ENCODE measurements at regions not wholly inside any gene's neighbourhood (a gene's known extent, or its start where the extent isn't known, plus 50 kb on each side); places are given as distances from the start of the nearest gene placed in this dataset.

DNA sequence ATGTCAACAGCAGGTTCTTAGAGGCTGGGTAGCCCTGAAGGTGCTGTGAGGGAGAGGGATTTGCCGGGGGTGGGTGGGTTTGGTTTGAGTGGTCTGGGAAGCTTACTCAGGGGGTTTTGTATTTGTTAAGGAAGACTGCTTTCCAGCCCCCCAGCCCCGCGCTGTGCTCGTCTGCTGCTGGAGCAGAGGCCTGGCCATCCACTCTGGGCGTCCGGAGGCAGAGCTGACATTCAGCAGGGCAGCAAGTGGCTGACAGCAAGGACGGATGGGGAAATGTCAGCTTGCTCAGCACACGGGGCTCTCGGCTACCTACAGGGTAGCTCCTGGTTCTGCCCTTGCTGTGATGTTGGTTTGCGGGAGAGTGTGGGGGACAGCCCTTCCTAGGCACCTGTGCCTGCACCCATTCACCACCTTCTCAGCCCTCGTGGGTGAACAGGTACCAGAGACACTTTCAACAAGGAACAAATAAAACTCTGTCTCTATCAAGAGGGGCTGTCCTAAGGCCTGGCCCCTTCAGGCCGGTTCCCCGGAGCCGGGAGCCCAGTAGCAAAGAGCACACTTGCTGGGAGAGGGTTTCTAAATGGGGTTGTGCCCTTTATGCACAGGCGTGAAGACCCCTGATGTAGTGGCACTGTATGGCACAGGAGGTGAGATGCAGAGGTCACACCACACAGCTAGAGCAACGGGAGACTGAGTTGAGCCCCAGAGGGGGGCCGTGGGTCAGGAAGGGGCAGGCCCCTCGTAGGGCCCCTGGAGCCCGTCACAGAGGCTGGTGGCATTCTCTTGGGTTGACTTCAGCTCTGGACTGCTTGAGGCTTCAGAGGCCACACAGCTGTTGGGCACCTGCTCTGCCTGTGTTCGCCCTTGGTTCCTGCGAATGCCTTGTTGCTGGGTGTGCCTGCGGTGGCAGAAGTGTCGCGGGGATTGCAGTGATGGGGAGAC is 72.2 kb upstream of the SHH start:
- H3K4me3 Mint-ChIP-seq, result no peak overlapping the region

DNA sequence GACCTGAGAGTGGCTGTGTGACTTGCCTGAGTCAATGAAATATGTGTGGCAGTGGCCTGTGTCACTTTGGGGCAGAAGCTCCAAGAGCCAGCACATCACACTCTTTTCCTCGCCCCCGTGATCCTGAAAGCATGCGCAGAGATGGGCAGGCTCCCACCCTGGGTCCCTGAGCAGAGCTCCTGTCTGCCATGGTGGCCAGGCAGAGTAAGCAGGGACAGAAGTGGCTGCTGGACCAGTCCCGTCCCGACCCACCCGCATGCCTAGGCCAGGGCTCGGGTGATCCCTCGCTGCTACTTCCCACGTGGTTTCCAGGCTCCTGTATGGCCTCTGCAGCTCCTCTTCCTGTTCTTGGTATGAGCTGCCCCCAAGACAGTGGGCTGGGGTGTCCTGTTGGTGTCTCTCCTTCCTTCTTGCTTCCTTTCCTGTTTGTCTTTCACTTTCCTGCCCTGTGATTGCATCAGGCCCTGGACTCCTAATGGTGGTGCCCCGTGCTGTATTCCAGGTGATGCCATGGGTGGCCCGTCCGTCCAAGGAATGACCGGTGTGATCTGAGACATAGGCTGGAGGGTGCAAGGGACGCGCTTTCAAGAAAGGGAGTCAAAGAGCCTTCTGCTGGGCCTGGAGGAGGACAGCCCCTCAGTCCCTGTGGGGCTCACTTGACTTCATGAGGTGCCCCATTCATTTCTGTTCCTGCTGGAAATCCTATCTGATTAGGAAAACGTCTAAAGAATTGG is 71.4 kb upstream of the SHH start:
- Mint-ChIP-seq H3K4me1 (peaks cover 5% of the 10 kb centered on the region), H3K4me3 (no peak overlapping the region), H3K36me3 (ENCODE audit: low read depth) (peaks cover 2% of the 10 kb centered on the region), H3K27ac (no peak overlapping the region), H3K27me3 (peaks cover 39% of the 10 kb centered on the region)
- no peaks in the 10 kb centered on the region for H3K9me3 ChIP-seq (ENCODE audit: control insufficient read depth, low read length, poor library complexity, severe bottlenecking)
- DNase-seq (no peak), ATAC-seq (no peak)

More for the DNA sequence above, 72.2 kb upstream of the SHH start:
- DNase-seq, result no peak
- Mint-ChIP-seq H3K36me3 (ENCODE audit: low read depth) (peaks cover 2% of the 10 kb centered on the region), H3K27ac (no peak overlapping the region), H3K4me1 (peaks cover 5% of the 10 kb centered on the region), H3K27me3 (peaks cover 39% of the 10 kb centered on the region)
- no peaks in the 10 kb centered on the region for H3K9me3 ChIP-seq (ENCODE audit: control insufficient read depth, low read length, poor library complexity, severe bottlenecking)
- ATAC-seq, result no peak

DNA sequence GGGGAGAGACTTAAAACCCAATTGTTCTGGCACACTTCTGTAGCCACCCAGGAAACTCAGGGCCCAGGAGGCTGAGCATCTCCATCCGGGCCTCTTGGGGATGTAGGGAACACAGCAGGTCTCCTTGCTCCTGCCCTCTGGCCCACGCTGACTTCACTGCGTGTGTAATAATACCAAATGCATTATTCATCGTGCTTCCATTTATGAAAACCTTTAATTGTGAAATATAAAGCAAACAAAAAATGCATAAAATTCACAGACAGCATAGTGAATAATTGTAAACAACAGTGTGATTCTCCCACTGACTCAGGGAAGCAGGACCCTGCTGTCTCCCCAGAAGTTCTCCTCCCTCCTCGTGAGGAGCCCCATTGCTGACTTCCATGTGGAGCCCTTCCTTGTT is 70.3 kb upstream of the SHH start:
- DNase-seq, result no peak
- peaks cover 5% of the 10 kb centered on the region for H3K4me1 Mint-ChIP-seq
- H3K27me3 Mint-ChIP-seq, result peaks cover 35% of the 10 kb centered on the region
- no peak overlapping the region for H3K4me3 Mint-ChIP-seq
- ATAC-seq, result no peak
- peaks cover 2% of the 10 kb centered on the region for H3K36me3 Mint-ChIP-seq (ENCODE audit: low read depth)
- H3K27ac Mint-ChIP-seq, result no peak overlapping the region
- H3K9me3 ChIP-seq (ENCODE audit: control insufficient read depth, low read length, poor library complexity, severe bottlenecking), result no peaks in the 10 kb centered on the region

DNA sequence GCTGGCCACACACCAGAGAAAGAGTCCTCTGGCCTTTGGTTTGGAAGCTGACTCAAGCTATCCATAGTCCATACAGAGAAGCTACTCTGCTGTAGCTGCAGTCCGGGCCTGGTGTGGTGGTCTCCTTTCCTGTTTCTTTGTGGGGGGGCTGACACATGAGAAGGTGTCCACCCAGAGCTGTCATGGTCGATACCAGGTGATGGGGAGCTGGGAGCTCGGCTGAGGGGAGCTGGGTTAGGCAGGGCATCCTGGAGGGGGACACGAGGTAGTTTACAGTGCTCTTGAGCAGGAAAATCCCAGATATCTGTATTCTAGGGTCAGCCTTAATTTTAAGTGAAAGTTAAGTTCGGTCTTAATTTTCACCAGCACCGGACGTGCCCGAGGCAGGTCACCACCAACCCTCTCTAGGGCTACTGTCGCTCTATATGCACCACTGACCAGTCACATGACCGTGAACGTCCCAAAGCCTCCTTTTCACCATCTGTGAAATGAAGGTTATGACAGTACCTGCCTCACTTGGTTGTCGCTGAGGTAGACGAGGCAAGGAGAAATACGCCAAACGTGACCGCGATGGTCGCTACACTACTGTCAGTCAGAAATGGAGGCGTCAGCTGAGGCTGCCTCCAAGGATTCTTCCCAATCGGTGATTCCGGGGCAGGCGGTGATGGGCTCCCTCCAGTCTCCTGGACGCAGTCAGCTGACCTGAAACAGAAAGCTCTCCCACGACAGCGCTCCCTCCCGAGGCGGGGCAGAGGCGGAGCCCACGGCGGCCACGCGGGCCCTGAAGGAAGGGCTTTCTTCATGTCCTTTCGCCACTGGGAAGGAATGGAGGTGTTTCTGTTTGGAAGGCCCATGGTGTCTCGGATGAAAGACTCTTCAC is 69.4 kb upstream of the SHH start:
- Mint-ChIP-seq H3K27ac (no peak overlapping the region), H3K4me1 (peaks cover 5% of the 10 kb centered on the region), H3K27me3 (peaks cover 34% of the 10 kb centered on the region), H3K36me3 (ENCODE audit: low read depth) (peaks cover 2% of the 10 kb centered on the region), H3K4me3 (no peak overlapping the region)
- no peaks in the 10 kb centered on the region for H3K9me3 ChIP-seq (ENCODE audit: control insufficient read depth, low read length, poor library complexity, severe bottlenecking)
- ATAC-seq, result no peak
- DNase-seq, result no peak

DNA sequence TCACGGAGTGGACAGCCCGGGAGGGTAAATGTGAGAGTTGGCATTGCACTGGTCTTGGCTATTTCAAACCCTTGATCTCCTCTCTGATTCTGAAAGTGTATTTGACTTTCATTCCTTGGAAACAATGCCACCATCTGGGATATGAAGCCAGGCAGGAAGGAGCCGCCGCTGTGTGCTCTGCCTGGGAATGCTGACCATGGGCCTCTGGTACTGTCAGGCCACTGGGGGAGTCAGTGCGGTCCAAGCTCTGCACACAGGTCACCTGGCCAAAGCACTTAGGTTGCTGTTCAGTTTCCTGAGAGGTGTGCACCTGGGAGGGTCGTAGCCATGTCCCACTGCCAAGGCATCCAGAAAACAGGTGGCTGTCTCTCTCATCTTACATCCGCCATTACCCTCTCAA is 68.5 kb upstream of the SHH start:
- no peak for DNase-seq
- Mint-ChIP-seq H3K27ac (no peak overlapping the region), H3K4me1 (peaks cover 5% of the 10 kb centered on the region), H3K4me3 (no peak overlapping the region), H3K36me3 (ENCODE audit: low read depth) (no peaks in the 10 kb centered on the region), H3K27me3 (peaks cover 26% of the 10 kb centered on the region)
- H3K9me3 ChIP-seq (ENCODE audit: control insufficient read depth, low read length, poor library complexity, severe bottlenecking), result no peaks in the 10 kb centered on the region
- no peak for ATAC-seq

DNA sequence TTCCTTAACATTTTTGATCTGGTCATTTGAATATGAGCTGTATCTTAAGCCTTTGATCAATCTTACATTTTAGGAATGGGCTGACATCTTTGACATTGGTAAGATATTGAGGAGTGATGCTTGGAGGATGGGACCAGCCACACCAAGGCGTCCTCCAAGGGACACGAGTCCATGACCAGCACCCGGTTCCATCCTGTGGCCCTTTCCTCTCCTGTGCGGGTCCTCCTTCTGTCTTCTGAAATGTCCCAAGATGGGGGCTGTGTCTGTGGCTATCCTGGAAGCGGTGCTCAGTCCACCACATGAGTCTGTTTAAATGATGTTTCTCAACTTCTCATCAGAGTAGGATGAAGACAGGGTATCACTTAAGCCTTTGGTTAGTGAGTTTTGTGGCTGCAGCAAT is 67.3 kb upstream of the SHH start:
- DNase-seq, result no peak
- Mint-ChIP-seq H3K4me1 (peaks cover 5% of the 10 kb centered on the region), H3K36me3 (ENCODE audit: low read depth) (no peaks in the 10 kb centered on the region), H3K27me3 (peaks cover 23% of the 10 kb centered on the region), H3K4me3 (no peak overlapping the region), H3K27ac (no peak overlapping the region)
- no peak for ATAC-seq
- no peaks in the 10 kb centered on the region for H3K9me3 ChIP-seq (ENCODE audit: control insufficient read depth, low read length, poor library complexity, severe bottlenecking)

DNA sequence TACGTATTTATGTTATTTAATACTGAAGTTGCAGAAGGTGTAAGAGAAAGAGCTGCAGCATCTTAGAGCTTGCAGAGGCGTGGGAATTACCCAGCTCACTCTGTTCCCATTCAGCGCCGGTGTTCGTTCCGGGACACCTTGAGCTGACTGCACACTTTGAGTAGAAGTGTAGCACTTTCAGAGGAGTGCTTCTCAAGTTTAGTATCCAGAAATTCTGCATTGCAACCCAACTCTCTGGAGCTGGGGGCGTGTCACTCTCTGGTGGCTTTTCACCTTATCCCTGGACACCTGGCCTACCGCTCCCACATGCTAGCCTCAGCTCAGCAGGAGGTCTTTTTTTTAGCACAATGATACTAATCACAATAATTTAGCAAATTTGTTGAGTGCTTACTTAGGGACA is 66.4 kb upstream of the SHH start:
- no peak for ATAC-seq
- Mint-ChIP-seq H3K4me1 (peaks cover 3% of the 10 kb centered on the region), H3K27ac (no peak overlapping the region), H3K36me3 (ENCODE audit: low read depth) (no peaks in the 10 kb centered on the region), H3K4me3 (no peak overlapping the region), H3K27me3 (peaks cover 23% of the 10 kb centered on the region)
- DNase-seq, result no peak
- no peaks in the 10 kb centered on the region for H3K9me3 ChIP-seq (ENCODE audit: control insufficient read depth, low read length, poor library complexity, severe bottlenecking)

DNA sequence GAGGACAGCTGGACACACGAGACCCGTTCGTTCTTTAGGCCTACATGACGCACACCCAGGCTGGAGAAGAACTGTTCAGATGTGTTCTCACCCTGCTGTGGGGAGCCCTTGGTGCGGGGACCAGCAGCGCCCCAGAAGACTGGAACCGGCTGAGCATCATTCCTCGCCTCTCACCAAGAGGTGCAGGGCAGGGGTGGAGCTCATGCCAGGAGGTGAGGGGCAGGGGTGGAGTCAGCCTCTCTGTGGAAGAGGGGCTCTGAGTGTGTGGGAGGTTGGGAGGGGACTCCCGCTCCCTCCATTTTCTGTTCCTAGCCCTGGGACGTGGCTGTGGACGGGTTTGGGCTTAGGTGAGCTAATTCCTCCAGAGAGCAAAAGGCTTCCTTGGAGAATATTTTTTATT is 66.0 kb upstream of the SHH start:
- Mint-ChIP-seq H3K4me3 (no peak overlapping the region), H3K27me3 (peaks cover 27% of the 10 kb centered on the region), H3K4me1 (peaks cover 3% of the 10 kb centered on the region), H3K36me3 (ENCODE audit: low read depth) (no peaks in the 10 kb centered on the region), H3K27ac (no peak overlapping the region)
- DNase-seq (no peak), ATAC-seq (no peak)
- no peaks in the 10 kb centered on the region for H3K9me3 ChIP-seq (ENCODE audit: control insufficient read depth, low read length, poor library complexity, severe bottlenecking)

DNA sequence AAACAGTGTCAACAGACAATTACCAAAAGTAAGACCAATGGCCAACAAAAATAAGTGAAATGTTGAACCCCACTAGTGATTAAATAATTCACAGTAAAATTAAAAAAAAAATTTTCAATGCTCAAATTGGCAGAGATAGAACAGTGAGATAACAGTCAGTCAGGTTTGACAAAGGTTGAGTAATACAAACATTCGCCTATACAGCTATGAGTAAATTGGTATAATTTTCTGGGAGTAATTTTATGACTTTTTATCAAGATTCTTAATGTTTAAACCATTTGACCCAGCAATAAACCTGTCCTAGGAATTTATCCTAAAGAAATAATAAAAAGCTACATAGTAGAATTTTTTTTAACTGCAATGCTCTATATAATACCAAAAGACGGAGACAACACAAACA is 64.9 kb upstream of the SHH start:
- ATAC-seq (no peak), DNase-seq (no peak)
- no peaks in the 10 kb centered on the region for H3K36me3 Mint-ChIP-seq (ENCODE audit: low read depth)
- H3K27me3 Mint-ChIP-seq, result peaks cover 24% of the 10 kb centered on the region
- H3K4me1 Mint-ChIP-seq, result no peaks in the 10 kb centered on the region
- H3K4me3 Mint-ChIP-seq, result no peak overlapping the region
- H3K9me3 ChIP-seq (ENCODE audit: control insufficient read depth, low read length, poor library complexity, severe bottlenecking), result no peaks in the 10 kb centered on the region
- no peak overlapping the region for H3K27ac Mint-ChIP-seq

DNA sequence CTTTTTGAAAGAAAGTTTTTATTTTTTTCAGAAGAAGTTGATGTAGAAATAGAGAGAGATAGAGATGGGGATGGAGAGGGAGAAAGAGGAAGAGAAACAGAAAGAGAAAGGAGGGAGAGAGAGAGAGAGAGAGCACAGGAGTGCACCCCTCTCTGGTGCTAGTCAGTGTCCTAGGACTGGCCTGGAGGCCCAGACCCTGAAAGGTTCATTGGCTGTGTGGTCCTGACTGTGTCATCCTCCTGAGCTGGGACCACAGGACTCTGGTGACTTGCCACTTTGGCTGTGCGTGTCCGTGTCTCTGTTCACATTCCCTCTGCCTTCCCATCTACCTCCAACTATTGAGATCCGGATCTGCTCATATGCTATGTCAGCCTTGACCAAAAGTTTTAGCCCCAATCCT is 62.1 kb upstream of the SHH start:
- Mint-ChIP-seq H3K27ac (no peak overlapping the region), H3K4me1 (no peaks in the 10 kb centered on the region), H3K4me3 (no peak overlapping the region), H3K36me3 (ENCODE audit: low read depth) (no peaks in the 10 kb centered on the region), H3K27me3 (peaks cover 41% of the 10 kb centered on the region)
- H3K9me3 ChIP-seq (ENCODE audit: control insufficient read depth, low read length, poor library complexity, severe bottlenecking), result no peaks in the 10 kb centered on the region
- no peak for DNase-seq
- ATAC-seq, result no peak

DNA sequence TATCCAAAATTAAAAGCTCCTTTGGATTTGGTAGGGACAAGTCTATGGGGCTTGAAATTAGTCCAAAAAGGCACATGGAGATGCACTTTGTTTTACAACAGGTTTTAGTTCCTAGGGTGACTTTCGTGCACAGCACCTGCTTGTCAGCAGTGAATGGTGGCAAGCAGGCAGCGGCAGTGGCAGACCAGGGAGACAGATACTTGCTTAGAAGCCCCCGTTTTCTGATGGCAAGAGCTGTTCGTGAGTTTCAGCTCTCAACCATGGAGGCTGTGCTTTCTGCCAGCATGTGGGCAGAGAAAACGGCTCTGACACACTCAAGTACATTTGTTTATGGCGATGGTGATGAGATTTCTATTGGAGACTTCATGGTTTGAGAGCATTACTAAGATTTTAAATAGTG is 61.7 kb upstream of the SHH start:
- Mint-ChIP-seq H3K36me3 (ENCODE audit: low read depth) (no peaks in the 10 kb centered on the region), H3K4me1 (no peaks in the 10 kb centered on the region), H3K27me3 (peaks cover 41% of the 10 kb centered on the region), H3K4me3 (no peak overlapping the region), H3K27ac (no peak overlapping the region)
- ATAC-seq (no peak), DNase-seq (no peak)
- no peaks in the 10 kb centered on the region for H3K9me3 ChIP-seq (ENCODE audit: control insufficient read depth, low read length, poor library complexity, severe bottlenecking)

DNA sequence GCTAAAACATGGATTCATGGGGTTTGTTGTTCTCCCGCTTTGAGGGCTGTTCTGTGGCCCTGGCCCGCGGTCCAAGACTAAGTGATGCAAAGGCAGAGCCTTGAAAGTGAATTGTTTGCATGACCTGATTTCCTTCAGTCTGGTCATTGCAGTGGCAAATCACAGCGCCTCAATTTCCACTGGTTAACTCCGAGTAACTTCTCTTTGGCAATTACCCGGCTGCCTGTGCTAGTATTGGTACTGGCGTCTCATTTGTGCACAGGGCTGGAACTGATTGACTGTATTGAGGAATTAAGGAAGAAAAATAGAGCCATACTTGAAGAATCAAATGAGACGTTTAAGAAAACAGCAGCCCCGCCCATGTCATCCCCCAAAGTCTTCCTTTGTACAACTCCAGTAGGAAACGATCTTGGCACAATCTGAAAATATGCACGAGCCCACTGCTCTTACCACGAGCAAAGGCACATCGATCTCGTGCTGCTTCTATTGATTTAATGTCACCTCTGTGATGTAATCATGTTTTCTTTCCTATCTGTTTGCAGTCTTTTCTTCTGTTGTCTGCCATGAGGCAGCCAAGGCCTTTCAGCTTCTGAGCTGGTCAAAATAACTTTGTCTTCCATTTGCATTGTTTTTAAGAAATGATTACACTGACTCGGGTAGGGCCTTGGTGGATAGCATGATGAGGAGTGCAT is 60.6 kb upstream of the SHH start:
- ATAC-seq, result no peak
- Mint-ChIP-seq H3K27ac (no peak overlapping the region), H3K4me3 (no peak overlapping the region), H3K4me1 (no peaks in the 10 kb centered on the region), H3K27me3 (peaks cover 42% of the 10 kb centered on the region), H3K36me3 (ENCODE audit: low read depth) (no peaks in the 10 kb centered on the region)
- H3K9me3 ChIP-seq (ENCODE audit: control insufficient read depth, low read length, poor library complexity, severe bottlenecking), result no peaks in the 10 kb centered on the region
- no peak for DNase-seq
